Astrocyte of the cerebellum (primary cell): ENCODE measurements at regions not wholly inside any gene's neighbourhood (a gene's known extent, or its start where the extent isn't known, plus 50 kb on each side); places are given as distances from the start of the nearest gene placed in this dataset.
"Not testable (repeated sequence)": the region's sequence is repeated elsewhere in the genome, so short reads cannot be mapped to it uniquely, and the experiment has no call there.

Experiments used
- DNase-seq: peaks from one replicate; pipeline ENCODE4 v3.0.0-alpha.2; 2011; ENCODE audit warnings: low read depth
- H3K4me3 ChIP-seq: 2 replicates; pipeline ENCODE4 v1.5.1; 2011; ENCODE audit warnings: mild to moderate bottlenecking, low read depth, low read length, moderate library complexity
- in situ Hi-C: cut with HindIII; loops from 2 replicates; pipeline ENCODE4 v1.10.0; 2017; ENCODE audit warnings: low sequenced_read_pairs
- TF ChIP-seq, protein P1 (sequence below): IDR thresholded peaks from 2 replicates; pipeline ENCODE4 v1.5.1; 2012; ENCODE audit warnings: low read length, low read depth, moderate library complexity, mild to moderate bottlenecking; ENCODE audit errors: missing control alignments

- in situ Hi-C loops = no loop called here
- TF ChIP-seq, protein P1, sequence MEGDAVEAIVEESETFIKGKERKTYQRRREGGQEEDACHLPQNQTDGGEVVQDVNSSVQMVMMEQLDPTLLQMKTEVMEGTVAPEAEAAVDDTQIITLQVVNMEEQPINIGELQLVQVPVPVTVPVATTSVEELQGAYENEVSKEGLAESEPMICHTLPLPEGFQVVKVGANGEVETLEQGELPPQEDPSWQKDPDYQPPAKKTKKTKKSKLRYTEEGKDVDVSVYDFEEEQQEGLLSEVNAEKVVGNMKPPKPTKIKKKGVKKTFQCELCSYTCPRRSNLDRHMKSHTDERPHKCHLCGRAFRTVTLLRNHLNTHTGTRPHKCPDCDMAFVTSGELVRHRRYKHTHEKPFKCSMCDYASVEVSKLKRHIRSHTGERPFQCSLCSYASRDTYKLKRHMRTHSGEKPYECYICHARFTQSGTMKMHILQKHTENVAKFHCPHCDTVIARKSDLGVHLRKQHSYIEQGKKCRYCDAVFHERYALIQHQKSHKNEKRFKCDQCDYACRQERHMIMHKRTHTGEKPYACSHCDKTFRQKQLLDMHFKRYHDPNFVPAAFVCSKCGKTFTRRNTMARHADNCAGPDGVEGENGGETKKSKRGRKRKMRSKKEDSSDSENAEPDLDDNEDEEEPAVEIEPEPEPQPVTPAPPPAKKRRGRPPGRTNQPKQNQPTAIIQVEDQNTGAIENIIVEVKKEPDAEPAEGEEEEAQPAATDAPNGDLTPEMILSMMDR = no peak
- no peak overlapping the region for H3K4me3 ChIP-seq
- DNase-seq = no peak
Measured at GRCh38 chrX:40936827-40937226, 148.4 kb upstream of the USP9X start.

GRCh38 chrX:40938423-40938822 is 146.8 kb upstream of the USP9X start:
- in situ Hi-C loops = no loop called here
- no peak overlapping the region for H3K4me3 ChIP-seq
- DNase-seq = no peak
- TF ChIP-seq, protein P1 = no peak

GRCh38 chrX:40943093-40943641 is 142.1 kb upstream of the USP9X start:
- TF ChIP-seq, protein P1 = no peak
- no peak for DNase-seq
- H3K4me3 ChIP-seq = no peak overlapping the region
- in situ Hi-C loops = no loop called here

DNA sequence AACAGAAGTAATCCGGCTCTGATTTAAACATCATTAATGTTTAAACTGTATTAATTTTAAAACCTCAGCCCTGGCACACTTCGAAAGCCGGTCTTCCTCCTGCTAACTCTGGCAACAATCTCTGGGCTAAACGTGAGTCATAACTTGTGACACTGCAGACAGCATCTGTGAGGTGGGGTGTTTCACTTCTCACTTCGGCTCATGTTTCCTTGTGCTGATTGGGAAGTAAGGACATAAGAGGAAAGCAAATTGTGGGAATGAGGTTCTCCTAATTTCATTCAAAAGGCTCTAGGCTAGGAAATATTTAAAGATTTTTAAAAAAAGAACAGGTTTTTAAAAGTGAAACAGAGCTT is 139.9 kb upstream of the USP9X start:
- no peak overlapping the region for H3K4me3 ChIP-seq
- TF ChIP-seq, protein P1 = no peak
- in situ Hi-C loops = no loop called here
- peak; percentile 62 for DNase-seq

GRCh38 chrX:40947276-40947675 is 138.0 kb upstream of the USP9X start:
- in situ Hi-C loops = no loop called here
- TF ChIP-seq, protein P1 = no peak

DNA sequence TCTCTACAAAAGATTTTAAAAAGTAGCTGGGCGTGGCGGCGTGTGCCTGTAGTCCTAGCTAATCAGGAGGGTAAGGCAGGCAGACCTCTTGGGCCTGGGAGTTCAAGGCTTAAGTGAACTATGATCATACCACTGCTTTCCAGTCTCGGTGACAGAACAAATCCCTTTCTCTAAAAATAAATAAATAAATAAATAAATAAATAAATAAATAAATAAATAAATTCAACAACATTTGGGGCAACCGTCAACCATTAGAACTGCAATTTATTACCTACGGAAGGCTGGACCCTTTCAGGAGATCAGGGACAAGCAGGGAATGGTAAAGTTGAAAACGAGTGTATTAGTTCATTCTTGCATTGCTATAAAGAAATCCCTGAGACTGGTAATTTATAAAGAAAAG is 136.2 kb upstream of the USP9X start:
- in situ Hi-C loops = no loop called here
- TF ChIP-seq, protein P1 = no peak
- DNase-seq = no peak
- H3K4me3 ChIP-seq = no peak overlapping the region

More at GRCh38 chrX:40947276-40947675, 138.0 kb upstream of the USP9X start:
- no peak overlapping the region for H3K4me3 ChIP-seq
- no peak for DNase-seq

DNA sequence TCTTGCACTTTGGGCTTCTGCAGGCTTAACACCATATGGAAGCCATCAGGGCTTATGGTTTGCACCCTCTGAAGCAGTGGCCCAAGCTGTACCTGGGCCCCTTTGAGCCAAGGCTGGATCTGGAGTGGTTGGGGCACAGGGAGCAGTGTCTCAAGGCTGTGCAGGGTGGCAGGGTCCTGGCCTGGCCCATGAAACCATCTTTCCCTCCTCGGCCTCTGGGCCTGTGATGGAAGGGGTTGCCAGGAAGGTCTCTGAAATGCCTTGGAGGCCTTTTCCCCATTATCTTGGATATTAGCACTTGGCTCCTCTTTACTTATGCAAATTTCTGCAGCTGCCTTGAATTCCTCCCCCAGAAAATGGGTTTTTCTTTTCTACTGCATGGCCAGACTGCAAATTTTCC is 134.7 kb upstream of the USP9X start:
- H3K4me3 ChIP-seq = no peak overlapping the region
- TF ChIP-seq, protein P1 = no peak
- DNase-seq = no peak
- in situ Hi-C loops = no loop called here

DNA sequence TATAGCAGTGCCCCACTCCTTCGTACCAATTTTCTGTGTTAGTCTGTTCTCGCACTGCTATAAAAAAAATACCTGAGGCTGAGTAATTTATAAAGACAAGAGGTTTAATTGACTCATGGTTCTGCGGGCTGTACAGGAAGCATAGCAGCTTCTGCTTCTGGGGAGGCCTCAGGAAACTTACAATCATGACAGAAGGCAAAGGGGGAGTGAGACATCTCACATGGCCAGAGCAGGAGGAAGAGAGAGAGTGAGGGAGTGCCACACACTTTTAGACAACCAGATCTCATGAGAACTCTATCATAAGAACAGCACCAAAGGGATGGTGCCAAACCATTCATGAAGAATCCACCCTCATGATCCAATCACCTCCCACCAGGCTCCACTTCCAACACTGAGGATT is 133.8 kb upstream of the USP9X start:
- H3K4me3 ChIP-seq, in situ Hi-C loops, DNase-seq: not testable (repeated sequence)
